B cell (primary cell): ENCODE measurements at regions not wholly inside any gene's neighbourhood (a gene's known extent, or its start where the extent isn't known, plus 50 kb on each side); places are given as distances from the start of the nearest gene placed in this dataset.

Experiments
- ATAC-seq: fragments of 200-7000 bp; cut with Tn5 transposase; one replicate; pipeline ENCODE4 v1.10.0; 2021; ENCODE audit warnings: low read depth, mild to moderate bottlenecking, moderate number of reproducible peaks, moderate library complexity
- CTCF ChIA-PET: fragments of 350-600 bp; sonication (Branson Sonifier 250); formaldehyde crosslinking; loops from one replicate; lab custom pipeline; 2021; ENCODE audit warnings: antibody characterized with exemption, inconsistent platforms; lab: Charles Lee
- POLR2A ChIA-PET: fragments of 350-600 bp; sonication (Branson Sonifier 250); formaldehyde crosslinking; loops from one replicate; lab custom pipeline; 2021; ENCODE audit warnings: antibody characterized with exemption; lab: Charles Lee
- DNase-seq: peaks from one replicate; pipeline ENCODE4 v3.0.0; 2013
- H2AFZ ChIP-seq: 2 replicates; pipeline ENCODE4 v1.6.1; 2012; ENCODE audit warnings: mild to moderate bottlenecking, low read depth, low read length; ENCODE audit not compliant: insufficient read depth, poor library complexity, severe bottlenecking
- H3K27ac ChIP-seq, 2 donors: 1 replicate in 1 of 2; 2 replicates in 1 of 2; pipeline ENCODE4 v1.5.1; 2012 to 2013; ENCODE audit warnings: low read length in 2 of 2, mild to moderate bottlenecking in 2 of 2, moderate library complexity in 1 of 2
- H3K27me3 ChIP-seq, 4 experiments: fragments of 200-600 bp in 1 of 4; sonication (generic) in 1 of 4; replicated peaks in 1 of 4; 1 replicate in 2 of 4; 2 replicates in 2 of 4; pipeline versions ENCODE4 v1.6.1 to v1.7.0; 2013 to 2016; ENCODE audit warnings: low read length in 3 of 4, mild to moderate bottlenecking in 2 of 4, mixed read lengths in 1 of 4, moderate library complexity in 1 of 4; ENCODE audit not compliant: insufficient read depth in 4 of 4, control insufficient read depth in 3 of 4; ENCODE audit errors: control extremely low read depth in 1 of 4
- H3K36me3 ChIP-seq, 2 experiments: replicated peaks in 1 of 2; 1 replicate in 1 of 2; 2 replicates in 1 of 2; pipeline versions ENCODE4 v1.6.1 to v1.7.1; 2013; ENCODE audit warnings: low read length in 1 of 2; ENCODE audit not compliant: insufficient read depth in 2 of 2, control insufficient read depth in 1 of 2; ENCODE audit errors: control extremely low read depth in 1 of 2, extremely low read depth in 1 of 2
- H3K4me1 ChIP-seq, 2 donors: fragments of 200-600 bp in 1 of 2; sonication (generic) in 1 of 2; 1 replicate in 1 of 2; 2 replicates in 1 of 2; pipeline versions ENCODE4 v1.5.1 to v1.6.1; 2013 to 2017; ENCODE audit warnings: low read length in 2 of 2; ENCODE audit not compliant: control insufficient read depth in 2 of 2, insufficient read depth in 2 of 2
- H3K4me2 ChIP-seq: replicated peaks from 2 replicates; pipeline ENCODE3; 2012; ENCODE audit warnings: mild to moderate bottlenecking, low read depth, low read length; ENCODE audit not compliant: poor library complexity, severe bottlenecking
- H3K4me3 ChIP-seq, 5 experiments: fragments of 200-600 bp in 1 of 5; sonication (generic) in 1 of 5; 1 replicate in 3 of 5; 2 replicates in 2 of 5; pipeline versions ENCODE4 v1.5.1 to v1.7.0; 2011 to 2016; ENCODE audit warnings: low read length in 4 of 5, mild to moderate bottlenecking in 4 of 5, low read depth in 2 of 5, control low read depth in 1 of 5, moderate library complexity in 1 of 5; ENCODE audit not compliant: insufficient read depth in 1 of 5; ENCODE audit errors: control extremely low read depth in 1 of 5, extremely low read depth in 1 of 5
- H3K79me2 ChIP-seq: fragments of 200-600 bp; sonication (generic); one replicate; pipeline ENCODE4 v1.6.0; 2016; ENCODE audit warnings: low read length; ENCODE audit not compliant: control insufficient read depth, insufficient read depth
- H3K9ac ChIP-seq: fragments of 200-600 bp; sonication (generic); 2 replicates; pipeline ENCODE4 v1.6.1; 2017; ENCODE audit warnings: mild to moderate bottlenecking, low read length, moderate library complexity
- H3K9me3 ChIP-seq, 3 donors: one replicate each; pipeline versions ENCODE4 v1.6.1 to v1.7.1; 2013; ENCODE audit warnings: low read length in 2 of 3; ENCODE audit not compliant: control insufficient read depth in 2 of 3, insufficient read depth in 1 of 3; ENCODE audit errors: control extremely low read depth in 1 of 3
- H4K20me1 ChIP-seq: 2 replicates; pipeline ENCODE4 v1.6.0; 2012; ENCODE audit warnings: mild to moderate bottlenecking, low read length; ENCODE audit not compliant: insufficient read depth, control insufficient read depth, poor library complexity, severe bottlenecking
- H3K27ac Mint-ChIP-seq: one replicate; pipeline ENCODE4 v1.8.0; 2021; ENCODE audit warnings: mixed read lengths
- H3K27me3 Mint-ChIP-seq: one replicate; pipeline ENCODE4 v1.8.0; 2021; ENCODE audit warnings: mixed read lengths
- H3K4me1 Mint-ChIP-seq: one replicate; pipeline ENCODE4 v1.8.0; 2021; ENCODE audit warnings: mixed read lengths
- H3K4me3 Mint-ChIP-seq: one replicate; pipeline ENCODE4 v1.8.0; 2021; ENCODE audit warnings: mixed read lengths
- H3K9me3 Mint-ChIP-seq: one replicate; pipeline ENCODE4 v1.8.0; 2022; ENCODE audit warnings: mixed read lengths; ENCODE audit not compliant: insufficient read depth
- CTCF ChIP-seq: fragments of 200-600 bp; IDR thresholded peaks from one replicate; pipeline ENCODE4 v1.8.0; 2022; ENCODE audit warnings: antibody characterized with exemption, mild to moderate bottlenecking
- EZH2 ChIP-seq: IDR thresholded peaks from 2 replicates; pipeline ENCODE4 v1.6.1; 2012; ENCODE audit warnings: borderline replicate concordance, low read depth, mild to moderate bottlenecking, moderate library complexity, low read length; ENCODE audit not compliant: insufficient read depth, poor library complexity, severe bottlenecking
- WGBS: methylation state at CpG from one replicate; pipeline ENCODE4 v1.1.5; 2013; ENCODE audit warnings: missing lambda C conversion rate; ENCODE audit not compliant: insufficient coverage; 5-methylcytosine and 5-hydroxymethylcytosine counted together
- intact Hi-C: fragments of 100-400 bp; cut with micrococcal nuclease; formaldehyde crosslinking; loops from one replicate; pipeline ENCODE4 v1.10.0; 2022

- Mint-ChIP-seq H3K4me3 (no peak overlapping the region), H3K9me3 (no peaks in the 10 kb centered on the region), H3K27me3 (peaks cover 3% of the 10 kb centered on the region), H3K27ac (no peak overlapping the region), H3K4me1 (no peaks in the 10 kb centered on the region)
- WGBS, result no CpG with 5 or more reads among the region's 1 CpG
- Histone ChIP-seq H3K9ac (no peak overlapping the region), H3K79me2 (no peaks in the 10 kb centered on the region), H3K4me1 (no peaks in the 10 kb centered on the region), H3K27ac (no peak overlapping the region), H3K4me3 (no peak overlapping the region), H3K4me2 (no peak overlapping the region), H4K20me1 (no peaks in the 10 kb centered on the region), H3K27me3 (no peaks in the 10 kb centered on the region), H3K36me3 (no peaks in the 10 kb centered on the region), H3K9me3 (no peaks in the 10 kb centered on the region), H2AFZ (no peak overlapping the region)
- ATAC-seq, result no peak
- TF ChIP-seq CTCF (no peak), EZH2 (no peak)
- ChIA-PET CTCF (interaction anchor here (1.2 kb wide), 2 partner anchors 10 to 68 kb away, joined by 3 read pairs; no protein-coding TSS in a partner anchor), POLR2A (no interaction called here)
- intact Hi-C loops, result no loop called here
- DNase-seq, result no peak
Measured at GRCh38 chr1:59113876-59114457, 182.9 kb upstream of the FGGY start.

GRCh38 chr1:59115865-59116264 is 181.0 kb upstream of the FGGY start:
- DNase-seq (no peak), ATAC-seq (no peak)
- Histone ChIP-seq H3K27ac (no peak overlapping the region), H2AFZ (no peak overlapping the region), H3K27me3 (no peaks in the 10 kb centered on the region), H3K9ac (no peak overlapping the region), H3K79me2 (no peaks in the 10 kb centered on the region), H3K9me3 (no peaks in the 10 kb centered on the region), H3K4me2 (no peak overlapping the region), H3K4me1 (no peaks in the 10 kb centered on the region), H3K36me3 (no peaks in the 10 kb centered on the region), H3K4me3 (no peak overlapping the region), H4K20me1 (no peaks in the 10 kb centered on the region)
- WGBS, result no CpG with 5 or more reads among the region's 2 CpGs
- Mint-ChIP-seq H3K27me3 (peaks cover 3% of the 10 kb centered on the region), H3K27ac (no peak overlapping the region), H3K4me1 (no peaks in the 10 kb centered on the region), H3K4me3 (no peak overlapping the region), H3K9me3 (no peaks in the 10 kb centered on the region)
- POLR2A ChIA-PET, result no interaction called here
- intact Hi-C loops, result no loop called here
- TF ChIP-seq CTCF (no peak), EZH2 (no peak)
- CTCF ChIA-PET, result no interaction called here
